HT1080 (cell line): ENCODE measurements at regions not wholly inside any gene's neighbourhood (a gene's known extent, or its start where the extent isn't known, plus 50 kb on each side); places are given as distances from the start of the nearest gene placed in this dataset.
"Not testable (repeated sequence)": the region's sequence is repeated elsewhere in the genome, so short reads cannot be mapped to it uniquely, and the experiment has no call there.

ENCODE experiments used
- DNase-seq: peaks from one replicate; pipeline ENCODE4 v3.0.0-alpha.2; 2015; ENCODE audit warnings: low read depth

DNA sequence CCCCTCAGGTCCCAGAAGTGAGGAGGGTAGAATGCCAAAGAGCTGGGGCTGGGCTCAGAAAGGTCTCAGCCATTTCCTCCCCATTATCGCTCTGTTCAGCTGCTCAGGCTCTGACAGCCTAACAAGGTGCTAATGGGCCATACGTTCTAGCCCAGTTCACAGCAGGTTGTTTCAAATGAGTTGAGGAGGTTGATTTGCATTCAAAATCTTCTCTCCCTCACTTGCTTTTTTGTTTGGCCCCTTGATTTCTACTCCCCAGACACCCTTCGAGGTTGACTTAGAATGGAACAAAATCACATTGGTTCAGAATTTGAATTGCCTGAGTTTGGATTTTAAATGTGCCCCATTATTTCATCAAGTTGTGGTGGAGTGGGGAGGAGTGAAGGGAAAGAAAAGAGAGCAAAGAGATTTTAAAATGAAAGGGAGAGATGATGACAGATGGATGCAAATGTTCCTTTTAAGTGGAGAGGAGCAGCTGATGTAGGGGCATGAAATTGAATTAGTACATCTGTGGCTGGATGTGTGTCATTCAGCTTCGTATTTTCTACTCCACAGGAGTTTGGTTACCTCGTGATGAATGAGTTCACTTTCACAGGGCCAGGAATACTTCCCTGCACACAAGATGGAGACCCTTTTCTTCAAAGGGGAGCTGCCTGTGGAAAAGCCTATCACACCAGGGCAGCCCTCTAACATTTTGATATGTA lies 425.8 kb upstream of the CAMK1G start:
- no peak for DNase-seq

DNA sequence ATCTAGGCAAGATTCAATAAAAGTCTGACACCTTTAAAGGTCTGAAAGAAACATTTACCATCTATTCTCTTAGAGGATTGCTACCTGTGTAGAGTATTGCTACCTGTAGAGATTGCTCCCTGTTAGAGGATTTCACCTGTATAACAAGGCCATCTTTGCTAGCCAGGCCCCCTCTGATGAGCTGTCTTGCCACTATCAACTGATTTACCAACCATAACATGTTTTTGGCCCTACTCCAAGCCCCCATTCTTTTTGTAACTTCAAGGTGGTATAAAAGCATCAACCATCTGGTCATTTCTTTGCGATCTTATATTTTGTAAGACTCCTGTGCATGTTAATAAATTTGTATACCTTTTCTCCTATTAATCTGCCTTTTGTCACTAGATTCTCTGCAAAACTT lies 424.7 kb upstream of the CAMK1G start:
- no peak for DNase-seq

DNA sequence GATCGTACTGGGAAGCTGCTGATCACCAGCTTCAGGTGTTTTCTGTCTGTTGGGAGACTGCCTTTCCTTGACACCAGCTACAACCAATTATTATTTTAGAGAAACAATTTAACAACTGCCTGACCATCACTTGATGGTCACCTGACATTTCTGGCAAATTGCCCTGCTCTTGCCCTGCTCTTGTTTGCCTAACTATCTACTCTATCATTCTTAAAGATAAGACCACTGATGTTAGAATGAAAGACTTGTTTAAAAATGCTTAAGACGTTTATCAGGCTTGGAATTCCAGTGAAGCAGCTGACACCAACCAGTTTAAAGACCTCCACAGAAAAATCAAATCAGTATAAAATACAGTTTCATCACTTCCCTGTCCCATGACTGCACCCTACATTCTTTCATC lies 423.3 kb upstream of the CAMK1G start:
- DNase-seq: no peak

DNA sequence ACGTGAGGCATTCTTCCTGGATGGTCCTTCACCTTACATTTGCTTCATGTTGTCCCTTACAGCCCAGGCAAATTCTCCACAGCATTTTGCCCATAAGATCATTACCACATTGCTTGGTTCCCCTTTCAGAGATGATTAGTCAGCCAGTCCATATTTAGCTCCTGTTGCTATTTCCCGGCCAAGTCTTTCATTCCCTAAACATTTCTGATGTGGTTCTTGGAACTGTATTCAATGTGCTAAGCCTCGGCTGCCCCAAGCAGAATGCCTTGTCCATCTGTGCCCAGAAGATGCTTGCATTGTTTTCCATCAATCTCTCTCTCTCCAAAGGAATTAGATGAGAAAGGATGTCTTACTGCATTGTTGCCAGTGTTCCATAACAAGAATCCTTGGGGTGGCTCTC lies 420.9 kb upstream of the CAMK1G start:
- no peak for DNase-seq

DNA sequence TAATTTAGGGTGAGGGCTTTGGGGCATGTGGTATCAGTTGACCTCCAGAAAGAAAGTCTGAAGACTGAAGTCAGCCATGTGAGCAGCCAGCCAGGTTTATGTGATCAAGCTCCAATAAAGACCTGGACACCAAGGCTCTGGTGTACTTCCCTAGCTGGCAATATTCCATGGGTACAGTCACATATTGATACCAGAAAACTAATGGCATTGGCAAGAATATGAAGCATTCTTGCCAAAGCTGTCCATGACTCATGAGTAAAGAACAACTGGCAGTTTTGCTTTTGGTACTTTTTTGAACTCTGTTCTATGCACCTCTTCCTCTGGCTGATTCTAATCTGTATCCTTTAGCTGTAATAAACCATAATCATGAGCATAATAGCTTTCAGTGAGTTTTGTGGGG lies 415.3 kb upstream of the CAMK1G start:
- DNase-seq: peak; percentile 72

DNA sequence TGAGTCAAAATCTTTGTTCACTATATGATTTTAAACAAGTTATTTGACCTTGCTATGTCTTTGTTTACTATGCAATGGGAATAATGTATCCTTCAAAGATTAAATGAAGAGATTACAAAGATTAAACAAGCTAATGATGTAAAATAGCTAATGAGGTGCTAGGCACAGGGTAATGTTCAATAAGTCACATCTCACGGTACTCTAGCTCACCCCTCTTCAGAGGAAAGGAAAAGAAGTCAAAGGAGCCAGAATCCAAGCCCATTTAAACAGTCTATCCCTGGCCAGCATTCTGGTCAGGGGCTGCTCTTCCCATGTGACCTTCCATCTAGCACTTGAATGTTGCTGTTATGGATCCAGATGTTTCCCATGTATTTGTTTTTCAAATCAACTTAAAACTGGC lies 412.4 kb upstream of the CAMK1G start:
- no peak for DNase-seq

DNA sequence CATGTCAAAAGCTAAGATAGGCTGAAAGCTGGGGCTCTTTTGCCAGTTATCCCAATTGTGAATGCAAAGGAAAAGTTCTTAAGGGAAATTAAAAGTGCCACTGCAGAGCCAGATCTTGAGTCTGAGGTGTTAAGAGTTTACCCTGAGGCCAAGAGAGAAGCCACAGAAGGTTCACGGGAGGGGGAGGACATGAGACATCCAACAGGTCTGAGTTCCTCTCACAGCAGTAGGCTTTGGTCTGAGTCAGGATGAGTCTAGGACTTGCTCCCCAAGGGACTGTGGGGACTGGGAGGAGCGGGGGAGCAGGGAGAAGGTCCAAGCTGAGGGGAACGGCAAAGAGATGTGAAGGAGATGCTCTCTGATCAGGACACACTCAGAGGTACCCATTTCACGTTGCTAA lies 411.2 kb upstream of the CAMK1G start:
- peak; percentile 68 for DNase-seq

DNA sequence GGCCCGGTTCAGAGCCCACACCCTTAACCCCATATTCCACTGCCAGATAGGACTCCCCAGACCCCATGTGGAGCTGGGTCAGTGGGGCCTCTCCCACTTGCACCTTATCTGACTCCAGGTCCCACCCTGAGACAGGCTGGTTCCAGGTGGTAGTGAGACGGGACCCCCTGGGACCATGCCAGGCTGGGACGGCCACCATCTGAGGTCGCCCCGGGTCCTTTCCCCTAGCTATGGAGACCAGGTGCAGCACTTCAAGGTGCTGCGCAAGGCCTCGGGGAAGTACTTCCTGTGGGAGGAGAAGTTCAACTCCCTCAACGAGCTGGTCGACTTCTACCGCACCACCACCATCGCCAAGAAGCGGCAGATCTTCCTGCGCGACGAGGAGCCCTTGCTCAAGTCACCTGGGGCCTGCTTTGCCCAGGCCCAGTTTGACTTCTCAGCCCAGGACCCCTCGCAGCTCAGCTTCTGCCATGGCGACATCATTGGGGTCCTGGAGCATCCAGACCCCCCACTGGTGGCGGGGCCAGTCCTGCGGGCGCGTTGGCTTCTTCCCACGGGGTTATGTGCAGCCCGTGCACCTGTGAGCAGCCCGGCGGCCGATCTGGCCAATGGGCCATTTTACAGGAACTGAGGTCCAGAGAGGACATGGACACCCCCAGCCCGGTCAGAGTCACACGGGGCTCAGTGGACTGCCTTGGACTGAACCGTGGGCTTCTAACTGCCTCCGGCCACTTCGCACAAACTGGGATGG lies 410.5 kb upstream of the CAMK1G start:
- not testable (repeated sequence) for DNase-seq

DNA sequence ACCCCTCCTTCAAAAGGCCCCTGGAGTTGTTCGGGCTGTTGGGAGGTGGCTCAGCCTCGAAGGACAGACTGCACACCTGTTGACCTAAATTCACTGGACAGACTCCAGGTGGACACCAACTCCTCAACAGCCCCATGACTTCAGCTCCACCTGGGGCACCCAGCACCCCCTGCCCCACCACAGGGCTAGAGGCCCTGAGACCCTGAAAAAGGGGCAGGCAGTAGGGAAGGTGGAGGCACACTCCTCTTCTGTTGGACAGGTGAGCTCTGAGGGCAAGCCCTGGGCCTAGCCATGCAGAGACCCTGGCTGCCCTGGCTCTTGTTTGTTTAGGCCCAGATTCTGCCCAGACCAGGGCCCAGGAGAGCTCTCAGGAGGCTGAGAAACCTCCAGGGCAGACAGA lies 409.7 kb upstream of the CAMK1G start:
- not testable (repeated sequence) for DNase-seq

DNA sequence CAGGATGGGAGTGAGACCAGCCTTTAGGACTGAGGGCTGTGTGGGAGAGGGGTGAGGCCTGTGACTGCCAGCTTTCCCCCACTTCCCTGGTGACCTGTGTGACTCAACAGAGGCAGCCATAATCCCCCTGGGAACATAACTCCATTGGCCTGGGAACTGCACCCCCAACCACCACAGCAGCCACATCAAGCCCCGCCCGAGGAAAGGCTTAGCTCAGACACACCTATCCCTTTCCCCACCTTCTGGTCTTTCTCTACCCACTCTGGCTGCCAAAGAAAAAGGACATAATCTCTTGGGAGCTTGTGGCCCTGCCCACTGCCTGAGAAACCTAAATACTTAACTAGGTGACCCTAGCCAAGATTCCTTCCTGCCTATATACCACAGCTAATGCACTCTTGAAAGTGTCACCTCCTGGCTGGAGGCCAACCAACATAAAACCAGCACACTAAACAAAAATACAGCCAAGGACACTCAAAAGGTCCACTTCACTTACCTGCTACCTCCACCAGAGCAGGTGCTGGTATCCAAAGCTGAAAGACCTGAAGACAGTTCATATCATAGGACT lies 406.6 kb upstream of the CAMK1G start:
- peak; percentile 31 for DNase-seq

DNA sequence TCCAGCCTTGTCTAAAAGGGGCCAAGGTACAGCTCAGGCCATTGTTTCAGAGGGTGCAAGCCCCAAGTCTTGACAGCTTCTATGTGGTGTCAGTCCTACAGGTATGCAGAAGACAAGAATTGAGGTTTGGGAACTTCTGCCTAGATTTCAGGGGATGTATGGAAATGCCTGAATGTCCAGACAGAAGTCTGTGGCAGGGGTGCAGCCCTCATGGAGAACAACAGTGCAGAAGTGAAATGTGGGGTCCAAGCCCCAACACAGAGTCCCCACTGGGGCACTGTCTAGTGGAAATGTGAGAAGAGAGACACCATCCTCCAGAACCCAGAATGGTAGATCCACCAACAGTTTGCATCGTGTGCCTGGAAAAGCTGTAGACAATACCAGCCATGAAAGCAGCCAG lies 400.3 kb upstream of the CAMK1G start:
- no peak for DNase-seq

DNA sequence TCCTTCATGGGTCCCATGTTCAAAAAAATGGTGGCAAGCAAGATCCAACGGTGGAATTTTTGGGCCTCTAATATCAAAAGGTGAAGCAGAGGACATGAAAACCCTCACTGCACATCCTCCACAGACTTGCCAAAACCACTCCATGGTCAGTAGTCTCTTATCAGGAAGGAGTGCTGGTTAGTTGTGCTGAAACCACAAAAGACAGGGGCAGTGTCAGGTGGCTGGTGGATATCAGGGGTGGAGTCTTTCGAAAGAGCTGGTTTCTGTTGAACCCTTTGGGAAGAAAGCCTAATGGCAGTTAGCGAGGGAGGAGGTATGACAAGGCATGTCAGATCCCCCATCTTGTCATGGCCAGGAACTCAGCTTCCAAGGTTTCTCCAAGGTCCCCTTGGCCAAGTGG lies 395.9 kb upstream of the CAMK1G start:
- DNase-seq: no peak

DNA sequence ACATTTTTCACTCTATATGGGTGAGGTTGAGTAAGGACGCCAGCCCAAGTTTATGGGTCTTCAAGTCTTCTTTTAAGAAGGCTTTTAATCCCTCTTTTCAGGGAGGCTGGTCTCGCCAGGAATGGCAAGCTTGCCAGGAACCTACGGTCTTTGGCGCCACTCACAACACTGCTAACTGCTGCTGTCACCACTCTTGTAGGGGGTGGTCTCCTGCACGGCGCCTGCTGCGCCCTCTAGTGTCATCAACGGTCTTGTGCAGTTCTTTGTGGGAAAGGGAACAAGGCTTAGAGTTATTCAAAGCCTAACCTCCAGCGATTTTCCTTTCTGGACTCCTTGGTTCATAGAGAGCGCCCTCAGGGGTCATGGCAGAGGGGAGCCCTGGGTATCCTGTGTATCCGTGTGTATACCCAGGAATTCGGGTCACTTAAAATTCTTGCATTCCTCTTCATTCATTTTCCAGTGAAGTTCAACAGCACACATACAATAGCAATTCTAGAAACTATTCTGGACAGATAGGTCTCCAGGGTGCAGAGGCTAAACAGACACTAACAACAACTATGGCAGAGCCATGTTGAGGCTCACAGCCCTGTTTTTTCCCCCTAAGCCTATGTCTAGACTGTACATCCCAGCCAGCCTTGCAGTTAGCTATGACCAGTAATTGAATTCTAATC lies 392.8 kb upstream of the CAMK1G start:
- DNase-seq: peak; percentile 73

DNA sequence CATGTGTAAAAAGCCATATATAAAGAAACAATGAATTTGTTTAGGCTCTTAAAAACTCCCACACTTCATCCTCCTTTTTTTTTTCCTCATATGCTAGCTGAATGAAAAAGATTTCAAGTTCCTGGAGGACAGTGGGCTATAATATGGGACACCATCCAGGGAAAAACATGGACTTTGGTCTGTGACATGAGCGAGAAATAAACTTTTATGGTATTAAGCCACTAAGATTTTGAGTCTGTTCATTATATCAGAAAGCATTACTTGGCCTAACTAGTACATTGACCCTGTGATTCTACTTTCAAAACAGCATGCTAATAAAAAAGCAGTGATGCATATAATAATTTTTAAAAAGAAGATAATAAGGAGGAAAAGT lies 392.3 kb upstream of the CAMK1G start:
- no peak for DNase-seq

DNA sequence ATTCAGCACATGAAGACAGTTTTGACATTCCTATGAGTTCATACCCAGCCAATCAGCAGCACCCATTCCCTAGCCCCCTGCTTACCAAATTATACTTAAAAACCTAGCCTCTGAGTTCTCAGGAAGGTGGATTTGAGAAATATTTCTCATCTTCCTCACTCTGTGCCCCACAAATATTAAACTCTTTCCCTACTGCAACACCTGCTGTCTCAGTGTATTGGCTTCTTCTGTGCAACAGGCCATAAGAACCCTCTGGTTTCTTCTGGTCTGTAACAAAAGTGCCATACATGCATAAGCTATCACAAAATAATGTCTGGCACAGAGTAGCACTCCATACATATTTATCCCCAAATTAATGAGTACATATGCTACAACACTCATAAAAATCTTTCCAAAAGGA lies 387.4 kb upstream of the CAMK1G start:
- no peak for DNase-seq

DNA sequence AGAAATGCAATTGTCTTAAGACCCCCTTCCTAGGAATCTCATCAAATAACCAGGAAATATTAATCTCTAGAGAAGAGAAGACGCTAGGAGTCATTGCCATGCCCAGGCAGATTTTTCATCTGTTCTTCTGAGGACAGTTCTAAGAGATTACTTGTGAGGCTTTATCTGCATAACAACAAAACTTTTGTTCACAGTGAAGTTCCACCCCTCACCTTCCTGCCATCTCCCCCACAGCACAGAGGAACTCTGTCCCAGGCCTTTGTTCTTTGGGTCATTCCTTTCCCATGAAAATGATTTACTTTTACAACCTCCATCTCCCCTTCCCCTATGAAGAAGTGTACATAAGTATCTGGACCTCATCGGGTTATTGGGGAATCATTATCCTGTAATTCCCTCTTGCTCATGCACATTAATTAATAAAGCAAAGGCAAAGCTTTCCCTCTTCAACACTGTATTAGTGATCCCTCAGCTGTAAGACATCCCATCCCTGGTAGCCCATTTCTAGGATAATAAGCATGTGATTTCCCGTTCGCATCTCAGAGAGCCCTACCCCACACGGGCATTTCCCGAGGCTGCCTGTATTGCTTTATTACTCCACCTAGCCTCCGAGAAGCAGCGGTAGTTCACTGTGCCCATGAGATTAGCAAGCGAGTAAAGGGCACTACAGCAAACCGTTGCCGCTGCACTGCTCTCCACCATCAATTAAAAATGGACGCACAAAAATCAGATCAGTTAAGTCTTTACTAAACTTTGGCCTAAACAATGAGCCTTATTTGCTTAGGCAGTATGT lies 384.4 kb upstream of the CAMK1G start:
- DNase-seq: no peak

DNA sequence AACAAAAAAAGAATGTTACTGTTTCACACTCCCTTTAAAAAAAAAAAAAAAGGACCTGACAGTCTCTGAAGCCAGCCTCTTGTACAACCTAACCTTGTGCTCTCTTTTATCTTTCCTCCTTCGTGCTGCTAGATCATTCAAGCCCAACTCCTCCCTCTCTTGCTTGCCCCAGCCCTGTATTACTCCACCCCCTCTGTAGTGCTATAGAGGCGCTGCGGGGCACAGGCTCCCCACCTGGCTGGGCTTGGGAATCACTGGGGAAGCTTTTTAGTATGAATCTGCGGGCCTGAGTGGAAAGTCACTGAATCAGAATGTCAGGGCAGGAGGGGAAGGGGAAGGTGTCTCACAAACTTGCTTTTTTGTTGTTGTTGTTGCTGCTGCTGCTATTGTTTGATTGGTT lies 383.7 kb upstream of the CAMK1G start:
- no peak for DNase-seq

DNA sequence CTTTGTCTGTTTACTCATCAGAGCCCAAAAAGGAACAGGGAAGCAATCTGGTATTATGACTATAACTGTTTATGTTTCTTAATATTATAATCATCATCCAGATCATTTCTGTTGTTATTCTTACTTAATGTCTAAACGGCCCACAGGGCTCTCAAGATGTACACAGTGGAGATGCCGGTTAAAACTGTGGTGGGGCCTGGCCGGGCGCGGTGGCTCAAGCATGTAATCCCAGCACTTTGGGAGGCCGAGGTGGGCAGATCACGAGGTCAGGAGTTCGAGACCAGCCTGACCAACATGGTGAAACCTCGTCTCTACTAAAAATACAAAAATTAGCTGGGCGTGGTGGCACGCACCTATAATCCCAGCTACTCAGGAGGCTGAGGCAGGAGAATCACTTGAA lies 381.2 kb upstream of the CAMK1G start:
- not testable (repeated sequence) for DNase-seq

DNA sequence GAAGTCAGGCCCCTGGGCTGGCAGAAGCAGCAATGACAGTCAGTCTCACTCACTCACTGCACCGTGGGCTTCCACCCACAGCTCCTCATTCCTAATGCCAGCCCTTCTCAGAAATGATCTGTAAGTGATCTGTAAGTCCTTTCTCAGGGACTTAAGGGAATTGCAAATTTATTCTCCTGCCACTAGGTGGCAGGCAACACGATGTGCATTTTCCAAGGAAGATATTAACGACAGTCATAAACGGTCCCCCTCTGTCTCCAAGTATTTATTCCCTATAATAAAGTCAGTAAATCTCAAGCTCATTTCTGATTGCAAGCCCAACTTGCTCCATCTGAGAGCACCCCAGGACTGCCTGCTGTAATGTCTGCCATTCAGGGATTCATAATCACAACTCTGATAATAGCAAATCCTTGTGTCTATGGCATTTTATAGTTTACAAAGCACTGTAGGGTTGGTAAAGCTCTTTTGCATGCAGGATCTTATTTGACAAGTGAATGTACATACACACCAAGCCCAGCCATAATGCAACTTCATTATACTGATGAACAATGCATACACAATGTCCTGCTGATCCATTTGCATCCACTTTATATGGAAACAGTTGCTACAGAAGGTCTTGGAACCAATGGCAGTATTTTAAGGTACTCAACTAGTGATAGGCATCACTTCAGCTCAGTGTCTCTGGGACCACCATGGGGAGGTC lies 380.5 kb upstream of the CAMK1G start:
- peak; percentile 46 for DNase-seq

DNA sequence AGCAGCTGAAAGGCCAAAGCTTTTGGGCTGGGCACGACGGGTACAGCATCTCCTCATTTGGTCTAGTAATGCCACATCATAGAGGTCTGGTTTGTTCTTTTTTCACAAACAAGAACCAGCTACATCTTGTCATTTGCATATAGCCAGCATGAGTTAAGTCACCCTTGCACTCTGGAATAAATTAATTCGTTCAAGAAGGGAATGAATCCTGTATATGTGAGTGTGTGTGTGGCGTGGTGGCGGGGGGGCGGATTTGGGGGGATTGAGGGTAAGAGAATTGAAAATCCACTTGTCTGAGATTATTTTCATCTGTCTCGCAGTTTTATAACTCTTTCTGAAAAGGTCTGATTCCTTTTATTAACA lies 380.0 kb upstream of the CAMK1G start:
- DNase-seq: no peak

DNA sequence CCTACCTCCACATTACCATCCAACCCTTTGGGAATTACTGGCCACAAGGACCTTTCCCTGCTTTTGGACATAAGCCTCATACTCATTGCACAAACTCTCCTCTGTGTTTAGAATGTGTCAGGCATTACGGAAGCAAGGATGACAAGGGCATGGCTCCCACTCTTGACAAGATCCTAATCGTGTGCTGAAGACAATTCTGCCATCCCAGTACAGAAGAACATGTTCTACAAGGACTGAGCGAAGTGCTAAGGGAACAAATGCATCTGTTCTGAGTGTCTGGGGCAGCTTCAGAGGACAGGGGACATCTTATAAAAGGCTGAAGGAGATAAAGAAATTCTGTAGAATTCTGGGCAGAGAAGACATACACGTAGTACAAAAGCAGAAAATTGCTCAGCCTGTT lies 378.5 kb upstream of the CAMK1G start:
- DNase-seq: no peak
